ENCODE measurements at regions not wholly inside any gene's neighbourhood (a gene's known extent, or its start where the extent isn't known, plus 50 kb on each side); places are given as distances from the start of the nearest gene placed in this dataset.

GRCh38 chr2:176747928-176748327 lies 464.7 kb upstream of the HNRNPA3 start:
- H3K4me1 ChIP-seq (ENCODE audit: insufficient read depth, low read length), result no peaks in the 10 kb centered on the region
- Mint-ChIP-seq H3K4me1 (peaks cover 0 to 7% (median 5%) of the 10 kb centered on the region in 3 donors), H3K27me3 (no peaks in the 10 kb centered on the region), H3K4me3 (no peak overlapping the region), H3K9me3 (no peaks in the 10 kb centered on the region), H3K36me3 (no peaks in the 10 kb centered on the region), H3K27ac (no peak overlapping the region)
- ChIA-PET CTCF (no interaction called here), POLR2A (no interaction called here)
- H3K27ac ChIP-seq (ENCODE audit: low read depth, low read length), result no peak overlapping the region
- no peaks in the 10 kb centered on the region for H3K9me3 ChIP-seq (ENCODE audit: low read length)
- no peak for DNase-seq
- H3K27me3 ChIP-seq (ENCODE audit: insufficient read depth, low read length, poor library complexity, severe bottlenecking), result no peaks in the 10 kb centered on the region
- H3K36me3 ChIP-seq (ENCODE audit: insufficient read depth, low read length), result no peaks in the 10 kb centered on the region
- no peak overlapping the region for H3K4me3 ChIP-seq (ENCODE audit: low read length)

GRCh38 chr2:176748662-176749061 lies 463.9 kb upstream of the HNRNPA3 start:
- ChIA-PET CTCF (no interaction called here), POLR2A (no interaction called here)
- Histone ChIP-seq H3K36me3 (ENCODE audit: insufficient read depth, low read length) (no peaks in the 10 kb centered on the region), H3K27me3 (ENCODE audit: insufficient read depth, low read length, poor library complexity, severe bottlenecking) (no peaks in the 10 kb centered on the region), H3K4me3 (ENCODE audit: low read length) (no peak overlapping the region), H3K4me1 (ENCODE audit: insufficient read depth, low read length) (no peaks in the 10 kb centered on the region), H3K27ac (ENCODE audit: low read depth, low read length) (no peak overlapping the region), H3K9me3 (ENCODE audit: low read length) (no peaks in the 10 kb centered on the region)
- H3K27ac Mint-ChIP-seq, result no peak overlapping the region
- no peak overlapping the region for H3K4me3 Mint-ChIP-seq
- DNase-seq, result no peak
- peaks cover 0 to 7% (median 5%) of the 10 kb centered on the region in 3 donors for H3K4me1 Mint-ChIP-seq
- H3K27me3 Mint-ChIP-seq, result peaks cover 2% of the 10 kb centered on the region in 2 donors
- H3K9me3 Mint-ChIP-seq, result no peaks in the 10 kb centered on the region
- no peaks in the 10 kb centered on the region for H3K36me3 Mint-ChIP-seq

GRCh38 chr2:176751314-176752227 lies 461.0 kb upstream of the HNRNPA3 start:
- no peaks in the 10 kb centered on the region for H3K9me3 ChIP-seq (ENCODE audit: low read length)
- no peak for DNase-seq
- H3K36me3 Mint-ChIP-seq, result no peaks in the 10 kb centered on the region
- H3K4me3 ChIP-seq (ENCODE audit: low read length), result no peak overlapping the region
- H3K4me1 ChIP-seq (ENCODE audit: insufficient read depth, low read length), result no peaks in the 10 kb centered on the region
- no peaks in the 10 kb centered on the region for H3K4me1 Mint-ChIP-seq
- H3K4me3 Mint-ChIP-seq, result no peak overlapping the region
- ChIA-PET CTCF (no interaction called here), POLR2A (no interaction called here)
- no peaks in the 10 kb centered on the region for H3K27me3 ChIP-seq (ENCODE audit: insufficient read depth, low read length, poor library complexity, severe bottlenecking)
- no peaks in the 10 kb centered on the region for H3K9me3 Mint-ChIP-seq
- H3K27me3 Mint-ChIP-seq, result peaks cover 3 to 6% of the 10 kb centered on the region in 2 donors
- H3K27ac Mint-ChIP-seq, result no peak overlapping the region
- no peaks in the 10 kb centered on the region for H3K36me3 ChIP-seq (ENCODE audit: insufficient read depth, low read length)
- H3K27ac ChIP-seq (ENCODE audit: low read depth, low read length), result no peak overlapping the region

DNA sequence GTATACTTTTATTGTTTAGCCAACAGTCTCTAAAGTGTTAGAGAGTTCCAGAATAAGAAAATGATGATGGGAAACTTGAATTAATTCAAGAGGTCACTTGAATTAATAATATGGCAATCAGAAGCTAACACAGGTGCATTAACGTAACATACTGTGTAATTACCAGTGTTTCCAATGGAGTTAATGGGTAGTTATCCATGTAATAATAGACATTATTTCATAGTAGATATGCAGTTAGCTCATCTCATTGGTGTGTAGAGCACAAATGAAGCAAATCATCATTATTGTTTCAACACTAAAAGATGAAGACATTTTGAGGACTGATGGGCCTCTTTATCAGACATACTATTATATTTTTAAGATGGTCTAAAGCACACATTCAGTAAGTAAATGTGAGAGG lies 460.3 kb upstream of the HNRNPA3 start:
- Mint-ChIP-seq H3K4me3 (no peak overlapping the region), H3K27ac (no peak overlapping the region), H3K9me3 (no peaks in the 10 kb centered on the region), H3K27me3 (peaks cover 6% of the 10 kb centered on the region in 2 donors), H3K36me3 (no peaks in the 10 kb centered on the region), H3K4me1 (no peaks in the 10 kb centered on the region)
- POLR2A ChIA-PET, result no interaction called here
- H3K4me1 ChIP-seq (ENCODE audit: insufficient read depth, low read length), result no peaks in the 10 kb centered on the region
- DNase-seq, result no peak
- no peaks in the 10 kb centered on the region for H3K27me3 ChIP-seq (ENCODE audit: insufficient read depth, low read length, poor library complexity, severe bottlenecking)
- no peaks in the 10 kb centered on the region for H3K36me3 ChIP-seq (ENCODE audit: insufficient read depth, low read length)
- no peaks in the 10 kb centered on the region for H3K9me3 ChIP-seq (ENCODE audit: low read length)
- CTCF ChIA-PET, result no interaction called here
- H3K27ac ChIP-seq (ENCODE audit: low read depth, low read length), result no peak overlapping the region
- H3K4me3 ChIP-seq (ENCODE audit: low read length), result no peak overlapping the region

- no peak for DNase-seq
- Histone ChIP-seq H3K9me3 (ENCODE audit: low read length) (no peaks in the 10 kb centered on the region), H3K4me3 (ENCODE audit: low read length) (no peak overlapping the region), H3K36me3 (ENCODE audit: insufficient read depth, low read length) (no peaks in the 10 kb centered on the region), H3K4me1 (ENCODE audit: insufficient read depth, low read length) (no peaks in the 10 kb centered on the region), H3K27me3 (ENCODE audit: insufficient read depth, low read length, poor library complexity, severe bottlenecking) (no peaks in the 10 kb centered on the region), H3K27ac (ENCODE audit: low read depth, low read length) (no peak overlapping the region)
- ChIA-PET CTCF (interaction anchor here (0.6 kb wide), 1 partner anchor 10 kb away, joined by 3 read pairs; no protein-coding TSS in a partner anchor), POLR2A (no interaction called here)
- no peak overlapping the region for H3K27ac Mint-ChIP-seq
- no peaks in the 10 kb centered on the region for H3K4me1 Mint-ChIP-seq
- H3K9me3 Mint-ChIP-seq, result no peaks in the 10 kb centered on the region
- no peak overlapping the region for H3K4me3 Mint-ChIP-seq
- H3K27me3 Mint-ChIP-seq, result peaks cover 9 to 11% of the 10 kb centered on the region in 2 donors
- H3K36me3 Mint-ChIP-seq, result no peaks in the 10 kb centered on the region
Measured at GRCh38 chr2:176753205-176753604, 459.4 kb upstream of the HNRNPA3 start.

- Mint-ChIP-seq H3K27me3 (peaks cover 9 to 11% of the 10 kb centered on the region in 2 donors), H3K4me1 (no peaks in the 10 kb centered on the region), H3K9me3 (no peaks in the 10 kb centered on the region), H3K36me3 (no peaks in the 10 kb centered on the region), H3K27ac (no peak overlapping the region), H3K4me3 (no peak overlapping the region)
- Histone ChIP-seq H3K4me3 (ENCODE audit: low read length) (no peak overlapping the region), H3K27ac (ENCODE audit: low read depth, low read length) (no peak overlapping the region), H3K9me3 (ENCODE audit: low read length) (no peaks in the 10 kb centered on the region), H3K27me3 (ENCODE audit: insufficient read depth, low read length, poor library complexity, severe bottlenecking) (no peaks in the 10 kb centered on the region), H3K4me1 (ENCODE audit: insufficient read depth, low read length) (no peaks in the 10 kb centered on the region), H3K36me3 (ENCODE audit: insufficient read depth, low read length) (no peaks in the 10 kb centered on the region)
- ChIA-PET CTCF (interaction anchor here (0.6 kb wide), 1 partner anchor 10 kb away, joined by 3 read pairs; no protein-coding TSS in a partner anchor), POLR2A (no interaction called here)
- DNase-seq, result no peak
Measured at GRCh38 chr2:176753752-176754474, 458.7 kb upstream of the HNRNPA3 start.

DNA sequence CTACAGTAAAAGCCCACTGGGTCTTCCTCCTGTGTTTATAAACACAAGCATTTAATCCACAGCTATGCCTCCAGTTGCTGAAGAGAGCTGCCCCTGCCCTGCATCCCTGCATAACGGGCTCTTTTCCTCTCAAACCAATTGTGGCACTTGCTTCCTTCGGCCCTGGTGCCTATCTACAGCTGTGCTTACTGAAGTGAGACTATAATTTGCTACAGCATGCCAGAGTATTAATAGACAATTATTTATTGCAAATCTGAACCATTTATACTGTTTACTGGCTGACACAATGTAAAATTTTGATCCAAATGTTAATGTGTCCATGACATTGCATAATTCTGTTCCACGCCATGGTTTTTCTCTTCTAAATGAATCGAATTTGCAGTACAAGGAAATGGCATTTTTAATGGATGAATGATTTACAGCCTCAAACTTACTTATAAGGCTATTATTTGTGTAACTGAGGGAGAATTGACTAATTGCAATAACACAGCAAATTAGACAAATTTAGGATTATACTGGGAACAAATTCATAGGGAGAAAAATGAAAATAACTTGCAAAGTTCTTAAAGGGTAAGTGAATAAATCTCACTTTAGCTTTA lies 457.0 kb upstream of the HNRNPA3 start:
- Mint-ChIP-seq H3K27ac (no peak overlapping the region), H3K36me3 (no peaks in the 10 kb centered on the region), H3K27me3 (peaks cover 9 to 12% of the 10 kb centered on the region in 2 donors), H3K4me3 (no peak overlapping the region), H3K4me1 (no peaks in the 10 kb centered on the region), H3K9me3 (no peaks in the 10 kb centered on the region)
- ChIA-PET POLR2A (no interaction called here), CTCF (no interaction called here)
- DNase-seq, result no peak
- Histone ChIP-seq H3K36me3 (ENCODE audit: insufficient read depth, low read length) (no peaks in the 10 kb centered on the region), H3K4me3 (ENCODE audit: low read length) (no peak overlapping the region), H3K27ac (ENCODE audit: low read depth, low read length) (no peak overlapping the region), H3K4me1 (ENCODE audit: insufficient read depth, low read length) (no peaks in the 10 kb centered on the region), H3K9me3 (ENCODE audit: low read length) (no peaks in the 10 kb centered on the region), H3K27me3 (ENCODE audit: insufficient read depth, low read length, poor library complexity, severe bottlenecking) (no peaks in the 10 kb centered on the region)

DNA sequence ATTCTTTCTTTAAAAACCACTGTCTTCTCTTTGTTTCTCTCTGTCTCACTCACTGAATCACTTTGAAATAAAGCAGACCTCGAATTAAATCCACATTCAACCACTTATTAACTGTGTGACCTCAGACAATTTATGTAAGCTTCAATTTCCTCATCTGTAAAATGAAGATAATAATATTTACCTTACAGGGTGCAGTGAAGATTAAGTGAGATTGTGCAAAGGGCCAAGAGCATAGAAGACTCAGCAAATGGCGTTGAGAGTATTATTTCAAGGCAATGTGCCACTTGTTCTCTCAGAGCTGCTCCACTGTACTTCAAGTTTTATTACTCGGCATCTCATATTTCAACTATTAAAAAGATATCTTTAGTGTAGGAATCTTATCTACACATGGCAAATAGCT lies 454.2 kb upstream of the HNRNPA3 start:
- Mint-ChIP-seq H3K36me3 (no peaks in the 10 kb centered on the region), H3K4me3 (no peak overlapping the region), H3K4me1 (no peaks in the 10 kb centered on the region), H3K27ac (no peak overlapping the region), H3K9me3 (no peaks in the 10 kb centered on the region), H3K27me3 (peaks cover 13 to 36% of the 10 kb centered on the region in 2 donors)
- H3K9me3 ChIP-seq (ENCODE audit: low read length), result no peaks in the 10 kb centered on the region
- no peaks in the 10 kb centered on the region for H3K36me3 ChIP-seq (ENCODE audit: insufficient read depth, low read length)
- H3K27me3 ChIP-seq (ENCODE audit: insufficient read depth, low read length, poor library complexity, severe bottlenecking), result no peaks in the 10 kb centered on the region
- DNase-seq, result no peak
- CTCF ChIA-PET, result no interaction called here
- POLR2A ChIA-PET, result no interaction called here
- H3K4me3 ChIP-seq (ENCODE audit: low read length), result no peak overlapping the region
- H3K4me1 ChIP-seq (ENCODE audit: insufficient read depth, low read length), result no peaks in the 10 kb centered on the region
- H3K27ac ChIP-seq (ENCODE audit: low read depth, low read length), result no peak overlapping the region
